B cell (primary cell): ENCODE measurements at regions not wholly inside any gene's neighbourhood (a gene's known extent, or its start where the extent isn't known, plus 50 kb on each side); places are given as distances from the start of the nearest gene placed in this dataset.

Source experiments
- ATAC-seq: fragments of 200-7000 bp; cut with Tn5 transposase; one replicate; pipeline ENCODE4 v1.10.0; 2021; ENCODE audit warnings: low read depth, mild to moderate bottlenecking, moderate number of reproducible peaks, moderate library complexity
- CTCF ChIA-PET: fragments of 350-600 bp; sonication (Branson Sonifier 250); formaldehyde crosslinking; loops from one replicate; lab custom pipeline; 2021; ENCODE audit warnings: antibody characterized with exemption, inconsistent platforms; lab: Charles Lee
- POLR2A ChIA-PET: fragments of 350-600 bp; sonication (Branson Sonifier 250); formaldehyde crosslinking; loops from one replicate; lab custom pipeline; 2021; ENCODE audit warnings: antibody characterized with exemption; lab: Charles Lee
- DNase-seq: peaks from one replicate; pipeline ENCODE4 v3.0.0; 2013
- H2AFZ ChIP-seq: 2 replicates; pipeline ENCODE4 v1.6.1; 2012; ENCODE audit warnings: mild to moderate bottlenecking, low read depth, low read length; ENCODE audit not compliant: insufficient read depth, poor library complexity, severe bottlenecking
- H3K27ac ChIP-seq, 2 donors: 1 replicate in 1 of 2; 2 replicates in 1 of 2; pipeline ENCODE4 v1.5.1; 2012 to 2013; ENCODE audit warnings: low read length in 2 of 2, mild to moderate bottlenecking in 2 of 2, moderate library complexity in 1 of 2
- H3K27me3 ChIP-seq, 4 experiments: fragments of 200-600 bp in 1 of 4; sonication (generic) in 1 of 4; replicated peaks in 1 of 4; 1 replicate in 2 of 4; 2 replicates in 2 of 4; pipeline versions ENCODE4 v1.6.1 to v1.7.0; 2013 to 2016; ENCODE audit warnings: low read length in 3 of 4, mild to moderate bottlenecking in 2 of 4, mixed read lengths in 1 of 4, moderate library complexity in 1 of 4; ENCODE audit not compliant: insufficient read depth in 4 of 4, control insufficient read depth in 3 of 4; ENCODE audit errors: control extremely low read depth in 1 of 4
- H3K36me3 ChIP-seq, 2 experiments: replicated peaks in 1 of 2; 1 replicate in 1 of 2; 2 replicates in 1 of 2; pipeline versions ENCODE4 v1.6.1 to v1.7.1; 2013; ENCODE audit warnings: low read length in 1 of 2; ENCODE audit not compliant: insufficient read depth in 2 of 2, control insufficient read depth in 1 of 2; ENCODE audit errors: control extremely low read depth in 1 of 2, extremely low read depth in 1 of 2
- H3K4me1 ChIP-seq, 2 donors: fragments of 200-600 bp in 1 of 2; sonication (generic) in 1 of 2; 1 replicate in 1 of 2; 2 replicates in 1 of 2; pipeline versions ENCODE4 v1.5.1 to v1.6.1; 2013 to 2017; ENCODE audit warnings: low read length in 2 of 2; ENCODE audit not compliant: control insufficient read depth in 2 of 2, insufficient read depth in 2 of 2
- H3K4me2 ChIP-seq: replicated peaks from 2 replicates; pipeline ENCODE3; 2012; ENCODE audit warnings: mild to moderate bottlenecking, low read depth, low read length; ENCODE audit not compliant: poor library complexity, severe bottlenecking
- H3K4me3 ChIP-seq, 5 experiments: fragments of 200-600 bp in 1 of 5; sonication (generic) in 1 of 5; 1 replicate in 3 of 5; 2 replicates in 2 of 5; pipeline versions ENCODE4 v1.5.1 to v1.7.0; 2011 to 2016; ENCODE audit warnings: low read length in 4 of 5, mild to moderate bottlenecking in 4 of 5, low read depth in 2 of 5, control low read depth in 1 of 5, moderate library complexity in 1 of 5; ENCODE audit not compliant: insufficient read depth in 1 of 5; ENCODE audit errors: control extremely low read depth in 1 of 5, extremely low read depth in 1 of 5
- H3K79me2 ChIP-seq: fragments of 200-600 bp; sonication (generic); one replicate; pipeline ENCODE4 v1.6.0; 2016; ENCODE audit warnings: low read length; ENCODE audit not compliant: control insufficient read depth, insufficient read depth
- H3K9ac ChIP-seq: fragments of 200-600 bp; sonication (generic); 2 replicates; pipeline ENCODE4 v1.6.1; 2017; ENCODE audit warnings: mild to moderate bottlenecking, low read length, moderate library complexity
- H3K9me3 ChIP-seq, 3 donors: one replicate each; pipeline versions ENCODE4 v1.6.1 to v1.7.1; 2013; ENCODE audit warnings: low read length in 2 of 3; ENCODE audit not compliant: control insufficient read depth in 2 of 3, insufficient read depth in 1 of 3; ENCODE audit errors: control extremely low read depth in 1 of 3
- H4K20me1 ChIP-seq: 2 replicates; pipeline ENCODE4 v1.6.0; 2012; ENCODE audit warnings: mild to moderate bottlenecking, low read length; ENCODE audit not compliant: insufficient read depth, control insufficient read depth, poor library complexity, severe bottlenecking
- H3K27ac Mint-ChIP-seq: one replicate; pipeline ENCODE4 v1.8.0; 2021; ENCODE audit warnings: mixed read lengths
- H3K27me3 Mint-ChIP-seq: one replicate; pipeline ENCODE4 v1.8.0; 2021; ENCODE audit warnings: mixed read lengths
- H3K4me1 Mint-ChIP-seq: one replicate; pipeline ENCODE4 v1.8.0; 2021; ENCODE audit warnings: mixed read lengths
- H3K4me3 Mint-ChIP-seq: one replicate; pipeline ENCODE4 v1.8.0; 2021; ENCODE audit warnings: mixed read lengths
- H3K9me3 Mint-ChIP-seq: one replicate; pipeline ENCODE4 v1.8.0; 2022; ENCODE audit warnings: mixed read lengths; ENCODE audit not compliant: insufficient read depth
- CTCF ChIP-seq: fragments of 200-600 bp; IDR thresholded peaks from one replicate; pipeline ENCODE4 v1.8.0; 2022; ENCODE audit warnings: antibody characterized with exemption, mild to moderate bottlenecking
- EZH2 ChIP-seq: IDR thresholded peaks from 2 replicates; pipeline ENCODE4 v1.6.1; 2012; ENCODE audit warnings: borderline replicate concordance, low read depth, mild to moderate bottlenecking, moderate library complexity, low read length; ENCODE audit not compliant: insufficient read depth, poor library complexity, severe bottlenecking
- WGBS: methylation state at CpG from one replicate; pipeline ENCODE4 v1.1.5; 2013; ENCODE audit warnings: missing lambda C conversion rate; ENCODE audit not compliant: insufficient coverage; 5-methylcytosine and 5-hydroxymethylcytosine counted together
- intact Hi-C: fragments of 100-400 bp; cut with micrococcal nuclease; formaldehyde crosslinking; loops from one replicate; pipeline ENCODE4 v1.10.0; 2022

DNA sequence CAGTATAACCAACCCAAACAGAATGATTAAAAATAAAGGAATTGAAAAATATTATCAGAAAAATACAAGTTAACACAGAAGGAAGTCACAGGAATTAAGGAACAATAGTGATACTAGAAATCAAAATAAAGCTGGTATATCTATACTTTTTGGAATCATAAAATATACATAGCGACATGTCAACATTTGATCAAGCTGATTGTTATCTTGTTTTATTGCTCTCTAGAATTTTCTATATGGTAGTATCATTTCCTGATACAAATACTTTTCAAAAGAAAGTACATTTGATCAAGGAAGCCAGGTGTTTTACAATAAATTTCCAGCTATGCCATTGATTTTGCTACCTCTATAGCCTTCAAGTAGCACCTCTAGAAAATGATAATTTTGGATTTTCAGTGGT is 489.5 kb upstream of the PKN2 start:
- no peaks in the 10 kb centered on the region for H3K27me3 ChIP-seq
- POLR2A ChIA-PET: no interaction called here
- Mint-ChIP-seq H3K27me3 (no peaks in the 10 kb centered on the region), H3K4me1 (peaks cover 32% of the 10 kb centered on the region), H3K4me3 (no peak overlapping the region), H3K9me3 (no peaks in the 10 kb centered on the region), H3K27ac (no peak overlapping the region)
- no peaks in the 10 kb centered on the region for H3K9me3 ChIP-seq
- no peak for DNase-seq
- WGBS: no CpG with 5 or more reads among the region's 1 CpG
- H3K27ac ChIP-seq: no peak overlapping the region
- H4K20me1 ChIP-seq: no peaks in the 10 kb centered on the region
- CTCF ChIA-PET: interaction anchor here (4.8 kb wide), 1 partner anchor 14 kb away, joined by 49 read pairs; no protein-coding TSS in a partner anchor
- H3K79me2 ChIP-seq: no peaks in the 10 kb centered on the region
- H3K36me3 ChIP-seq: no peaks in the 10 kb centered on the region
- no peak overlapping the region for H3K4me3 ChIP-seq
- no peak for ATAC-seq
- H3K9ac ChIP-seq: no peak overlapping the region
- no peak for TF ChIP-seq EZH2
- TF ChIP-seq CTCF: no peak
- H3K4me2 ChIP-seq: no peak overlapping the region
- no peak overlapping the region for H2AFZ ChIP-seq
- intact Hi-C loops: no loop called here
- peaks cover 26 to 36% of the 10 kb centered on the region in 2 donors for H3K4me1 ChIP-seq

DNA sequence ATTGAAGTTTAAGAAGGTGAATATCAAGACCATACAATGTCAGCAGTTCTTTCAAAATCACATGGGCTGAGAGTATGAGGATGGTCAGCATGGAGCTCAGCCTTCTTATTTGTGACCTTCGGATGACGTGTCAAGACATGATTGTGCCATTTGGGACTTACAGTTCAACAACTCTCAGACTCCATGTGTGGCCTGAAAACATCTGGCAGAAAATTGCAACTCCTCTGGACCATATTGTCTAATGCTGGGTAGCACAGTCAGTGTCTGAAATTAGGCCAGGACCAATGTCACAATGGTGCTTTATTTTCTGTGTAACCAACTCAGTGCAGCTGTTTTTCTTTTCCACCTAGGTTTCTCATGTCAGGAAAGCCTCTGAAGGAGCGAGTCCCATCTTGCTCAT is 483.5 kb upstream of the PKN2 start:
- H3K4me2 ChIP-seq: no peak overlapping the region
- ChIA-PET POLR2A (no interaction called here), CTCF (interaction anchor here (2.3 to 3.8 kb wide), 2 partner anchors 9 to 20 kb away, joined by 6 to 18 read pairs; no protein-coding TSS in a partner anchor)
- no peaks in the 10 kb centered on the region for H3K27me3 ChIP-seq
- H3K79me2 ChIP-seq: no peaks in the 10 kb centered on the region
- TF ChIP-seq CTCF: no peak
- no peak for TF ChIP-seq EZH2
- peaks cover 0 to 1% (median 0%) of the 10 kb centered on the region in 3 donors for H3K9me3 ChIP-seq
- no peak for ATAC-seq
- no peaks in the 10 kb centered on the region for H3K9me3 Mint-ChIP-seq
- H2AFZ ChIP-seq: no peak overlapping the region
- H3K9ac ChIP-seq: no peak overlapping the region
- no peak overlapping the region for H3K27ac ChIP-seq
- no peaks in the 10 kb centered on the region for H3K4me1 Mint-ChIP-seq
- H4K20me1 ChIP-seq: no peaks in the 10 kb centered on the region
- H3K4me3 Mint-ChIP-seq: no peak overlapping the region
- no peak for DNase-seq
- peaks cover 4% of the 10 kb centered on the region for H3K27me3 Mint-ChIP-seq
- WGBS: 100% methylated on average over 2 of the region's 3 CpGs
- H3K4me1 ChIP-seq: no peaks in the 10 kb centered on the region
- no peak overlapping the region for H3K4me3 ChIP-seq
- H3K36me3 ChIP-seq: no peaks in the 10 kb centered on the region
- H3K27ac Mint-ChIP-seq: no peak overlapping the region
- intact Hi-C loops: no loop called here
